B cell (primary cell): ENCODE measurements at regions not wholly inside any gene's neighbourhood (a gene's known extent, or its start where the extent isn't known, plus 50 kb on each side); places are given as distances from the start of the nearest gene placed in this dataset.

Experiments
- ATAC-seq: fragments of 200-7000 bp; cut with Tn5 transposase; one replicate; pipeline ENCODE4 v1.10.0; 2021; ENCODE audit warnings: low read depth, mild to moderate bottlenecking, moderate number of reproducible peaks, moderate library complexity
- CTCF ChIA-PET: fragments of 350-600 bp; sonication (Branson Sonifier 250); formaldehyde crosslinking; loops from one replicate; lab custom pipeline; 2021; ENCODE audit warnings: antibody characterized with exemption, inconsistent platforms; lab: Charles Lee
- POLR2A ChIA-PET: fragments of 350-600 bp; sonication (Branson Sonifier 250); formaldehyde crosslinking; loops from one replicate; lab custom pipeline; 2021; ENCODE audit warnings: antibody characterized with exemption; lab: Charles Lee
- DNase-seq: peaks from one replicate; pipeline ENCODE4 v3.0.0; 2013
- H2AFZ ChIP-seq: 2 replicates; pipeline ENCODE4 v1.6.1; 2012; ENCODE audit warnings: mild to moderate bottlenecking, low read depth, low read length; ENCODE audit not compliant: insufficient read depth, poor library complexity, severe bottlenecking
- H3K27ac ChIP-seq, 2 donors: 1 replicate in 1 of 2; 2 replicates in 1 of 2; pipeline ENCODE4 v1.5.1; 2012 to 2013; ENCODE audit warnings: low read length in 2 of 2, mild to moderate bottlenecking in 2 of 2, moderate library complexity in 1 of 2
- H3K27me3 ChIP-seq, 4 experiments: fragments of 200-600 bp in 1 of 4; sonication (generic) in 1 of 4; replicated peaks in 1 of 4; 1 replicate in 2 of 4; 2 replicates in 2 of 4; pipeline versions ENCODE4 v1.6.1 to v1.7.0; 2013 to 2016; ENCODE audit warnings: low read length in 3 of 4, mild to moderate bottlenecking in 2 of 4, mixed read lengths in 1 of 4, moderate library complexity in 1 of 4; ENCODE audit not compliant: insufficient read depth in 4 of 4, control insufficient read depth in 3 of 4; ENCODE audit errors: control extremely low read depth in 1 of 4
- H3K36me3 ChIP-seq, 2 experiments: replicated peaks in 1 of 2; 1 replicate in 1 of 2; 2 replicates in 1 of 2; pipeline versions ENCODE4 v1.6.1 to v1.7.1; 2013; ENCODE audit warnings: low read length in 1 of 2; ENCODE audit not compliant: insufficient read depth in 2 of 2, control insufficient read depth in 1 of 2; ENCODE audit errors: control extremely low read depth in 1 of 2, extremely low read depth in 1 of 2
- H3K4me1 ChIP-seq, 2 donors: fragments of 200-600 bp in 1 of 2; sonication (generic) in 1 of 2; 1 replicate in 1 of 2; 2 replicates in 1 of 2; pipeline versions ENCODE4 v1.5.1 to v1.6.1; 2013 to 2017; ENCODE audit warnings: low read length in 2 of 2; ENCODE audit not compliant: control insufficient read depth in 2 of 2, insufficient read depth in 2 of 2
- H3K4me2 ChIP-seq: replicated peaks from 2 replicates; pipeline ENCODE3; 2012; ENCODE audit warnings: mild to moderate bottlenecking, low read depth, low read length; ENCODE audit not compliant: poor library complexity, severe bottlenecking
- H3K4me3 ChIP-seq, 5 experiments: fragments of 200-600 bp in 1 of 5; sonication (generic) in 1 of 5; 1 replicate in 3 of 5; 2 replicates in 2 of 5; pipeline versions ENCODE4 v1.5.1 to v1.7.0; 2011 to 2016; ENCODE audit warnings: low read length in 4 of 5, mild to moderate bottlenecking in 4 of 5, low read depth in 2 of 5, control low read depth in 1 of 5, moderate library complexity in 1 of 5; ENCODE audit not compliant: insufficient read depth in 1 of 5; ENCODE audit errors: control extremely low read depth in 1 of 5, extremely low read depth in 1 of 5
- H3K79me2 ChIP-seq: fragments of 200-600 bp; sonication (generic); one replicate; pipeline ENCODE4 v1.6.0; 2016; ENCODE audit warnings: low read length; ENCODE audit not compliant: control insufficient read depth, insufficient read depth
- H3K9ac ChIP-seq: fragments of 200-600 bp; sonication (generic); 2 replicates; pipeline ENCODE4 v1.6.1; 2017; ENCODE audit warnings: mild to moderate bottlenecking, low read length, moderate library complexity
- H3K9me3 ChIP-seq, 3 donors: one replicate each; pipeline versions ENCODE4 v1.6.1 to v1.7.1; 2013; ENCODE audit warnings: low read length in 2 of 3; ENCODE audit not compliant: control insufficient read depth in 2 of 3, insufficient read depth in 1 of 3; ENCODE audit errors: control extremely low read depth in 1 of 3
- H4K20me1 ChIP-seq: 2 replicates; pipeline ENCODE4 v1.6.0; 2012; ENCODE audit warnings: mild to moderate bottlenecking, low read length; ENCODE audit not compliant: insufficient read depth, control insufficient read depth, poor library complexity, severe bottlenecking
- H3K27ac Mint-ChIP-seq: one replicate; pipeline ENCODE4 v1.8.0; 2021; ENCODE audit warnings: mixed read lengths
- H3K27me3 Mint-ChIP-seq: one replicate; pipeline ENCODE4 v1.8.0; 2021; ENCODE audit warnings: mixed read lengths
- H3K4me1 Mint-ChIP-seq: one replicate; pipeline ENCODE4 v1.8.0; 2021; ENCODE audit warnings: mixed read lengths
- H3K4me3 Mint-ChIP-seq: one replicate; pipeline ENCODE4 v1.8.0; 2021; ENCODE audit warnings: mixed read lengths
- H3K9me3 Mint-ChIP-seq: one replicate; pipeline ENCODE4 v1.8.0; 2022; ENCODE audit warnings: mixed read lengths; ENCODE audit not compliant: insufficient read depth
- CTCF ChIP-seq: fragments of 200-600 bp; IDR thresholded peaks from one replicate; pipeline ENCODE4 v1.8.0; 2022; ENCODE audit warnings: antibody characterized with exemption, mild to moderate bottlenecking
- EZH2 ChIP-seq: IDR thresholded peaks from 2 replicates; pipeline ENCODE4 v1.6.1; 2012; ENCODE audit warnings: borderline replicate concordance, low read depth, mild to moderate bottlenecking, moderate library complexity, low read length; ENCODE audit not compliant: insufficient read depth, poor library complexity, severe bottlenecking
- WGBS: methylation state at CpG from one replicate; pipeline ENCODE4 v1.1.5; 2013; ENCODE audit warnings: missing lambda C conversion rate; ENCODE audit not compliant: insufficient coverage; 5-methylcytosine and 5-hydroxymethylcytosine counted together
- intact Hi-C: fragments of 100-400 bp; cut with micrococcal nuclease; formaldehyde crosslinking; loops from one replicate; pipeline ENCODE4 v1.10.0; 2022

DNA sequence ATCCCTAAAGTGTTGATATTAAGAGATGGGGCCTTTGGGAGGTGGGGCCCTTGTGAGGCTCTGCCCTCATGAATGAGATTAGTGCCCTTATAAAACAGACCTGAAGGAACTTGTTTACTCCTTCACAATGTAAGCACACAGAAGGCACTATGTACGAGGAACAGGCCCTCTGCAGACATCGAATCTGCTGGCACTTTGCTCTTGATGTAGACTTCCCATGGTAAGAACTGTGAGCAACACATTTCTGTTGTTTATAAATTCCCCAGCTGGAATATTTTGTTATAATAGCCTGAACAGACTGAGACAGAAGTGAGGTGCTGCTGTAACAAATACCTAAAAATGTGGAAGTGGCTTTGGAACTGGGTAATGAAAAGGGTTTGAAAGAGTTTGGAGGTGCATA lies 193.2 kb downstream of the TGFB2 start:
- Histone ChIP-seq H3K4me2 (no peak overlapping the region), H3K27me3 (peaks cover 0 to 4% (median 0%) of the 10 kb centered on the region in 4 experiments), H3K9ac (no peak overlapping the region), H3K27ac (no peak overlapping the region), H4K20me1 (no peaks in the 10 kb centered on the region), H3K9me3 (no peaks in the 10 kb centered on the region), H2AFZ (no peak overlapping the region), H3K4me1 (no peaks in the 10 kb centered on the region), H3K4me3 (no peak overlapping the region), H3K36me3 (no peaks in the 10 kb centered on the region), H3K79me2 (no peaks in the 10 kb centered on the region)
- DNase-seq (no peak), ATAC-seq (no peak)
- intact Hi-C loops, result no loop called here
- ChIA-PET CTCF (no interaction called here), POLR2A (no interaction called here)
- H3K4me3 Mint-ChIP-seq, result no peak overlapping the region
- H3K9me3 Mint-ChIP-seq, result peaks cover 1% of the 10 kb centered on the region
- H3K27ac Mint-ChIP-seq, result no peak overlapping the region
- 100% methylated on average over 1 of the region's 2 CpGs for WGBS
- peaks cover 2% of the 10 kb centered on the region for H3K27me3 Mint-ChIP-seq
- TF ChIP-seq CTCF, result no peak
- TF ChIP-seq EZH2, result no peak
- no peaks in the 10 kb centered on the region for H3K4me1 Mint-ChIP-seq

DNA sequence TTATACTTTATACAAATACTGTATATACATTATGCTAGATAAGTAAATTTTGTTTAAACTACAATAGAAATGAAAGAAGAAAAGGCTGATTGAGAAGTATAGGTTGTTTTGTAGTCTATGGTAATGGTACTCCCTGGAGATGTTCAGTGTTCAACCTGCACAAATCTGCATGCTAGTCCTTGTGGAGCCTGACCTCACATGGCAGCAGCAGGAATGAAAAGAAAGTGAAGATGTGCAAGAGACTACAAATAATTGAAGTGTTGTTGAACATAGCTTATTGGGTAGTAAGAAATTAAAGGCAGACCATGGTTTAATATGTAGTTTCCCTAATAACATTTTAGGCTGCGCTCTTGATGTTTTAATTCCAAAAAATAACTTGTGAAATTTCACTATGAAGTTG lies 201.2 kb downstream of the TGFB2 start:
- intact Hi-C loops, result no loop called here

More for the DNA sequence above, 201.2 kb downstream of the TGFB2 start:
- ATAC-seq (no peak), DNase-seq (no peak)
- H3K27ac ChIP-seq, result no peak overlapping the region
- no peak overlapping the region for H3K4me2 ChIP-seq
- no peak overlapping the region for H3K4me3 ChIP-seq
- no peaks in the 10 kb centered on the region for H3K9me3 Mint-ChIP-seq
- H3K4me3 Mint-ChIP-seq, result no peak overlapping the region
- TF ChIP-seq CTCF, result no peak
- no peak for TF ChIP-seq EZH2
- H4K20me1 ChIP-seq, result no peaks in the 10 kb centered on the region
- H3K27me3 ChIP-seq, result no peaks in the 10 kb centered on the region
- H3K27me3 Mint-ChIP-seq, result peaks cover 3% of the 10 kb centered on the region
- ChIA-PET CTCF (no interaction called here), POLR2A (no interaction called here)
- H3K4me1 Mint-ChIP-seq, result no peaks in the 10 kb centered on the region
- no peaks in the 10 kb centered on the region for H3K36me3 ChIP-seq
- no peak overlapping the region for H2AFZ ChIP-seq
- no CpG with 5 or more reads among the region's 1 CpG for WGBS
- no peaks in the 10 kb centered on the region for H3K79me2 ChIP-seq
- H3K4me1 ChIP-seq, result no peaks in the 10 kb centered on the region
- H3K9me3 ChIP-seq, result no peaks in the 10 kb centered on the region
- H3K9ac ChIP-seq, result no peak overlapping the region
- H3K27ac Mint-ChIP-seq, result no peak overlapping the region
